NCI-H2171 (cell line): ENCODE measurements at regions not wholly inside any gene's neighbourhood (a gene's known extent, or its start where the extent isn't known, plus 50 kb on each side); places are given as distances from the start of the nearest gene placed in this dataset.
"Not testable (repeated sequence)": the region's sequence is repeated elsewhere in the genome, so short reads cannot be mapped to it uniquely, and the experiment has no call there.

Experiments used
- DNase-seq: peaks from one replicate; lab custom pipeline; 2025; lab: John Stamatoyannopoulos, UW

DNA sequence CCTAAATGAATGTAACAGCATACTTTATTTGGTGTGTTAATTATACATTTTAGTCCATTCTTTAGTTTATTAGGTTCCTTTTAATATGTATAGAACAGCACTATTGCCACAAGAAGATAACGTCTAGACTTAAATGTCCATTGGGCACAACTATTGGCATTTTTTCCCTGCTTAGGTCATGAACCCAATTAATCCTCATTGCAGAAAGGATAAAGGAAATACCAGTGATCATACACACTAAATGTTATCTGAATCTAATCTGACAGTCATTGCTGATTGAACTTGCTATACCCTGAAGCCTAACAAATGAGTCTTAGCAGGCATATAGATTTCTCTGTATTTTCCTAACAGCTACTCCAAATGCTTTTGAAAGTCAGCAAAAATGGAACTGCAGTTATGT lies 2250.0 kb upstream of the AGA start:
- DNase-seq: no peak

DNA sequence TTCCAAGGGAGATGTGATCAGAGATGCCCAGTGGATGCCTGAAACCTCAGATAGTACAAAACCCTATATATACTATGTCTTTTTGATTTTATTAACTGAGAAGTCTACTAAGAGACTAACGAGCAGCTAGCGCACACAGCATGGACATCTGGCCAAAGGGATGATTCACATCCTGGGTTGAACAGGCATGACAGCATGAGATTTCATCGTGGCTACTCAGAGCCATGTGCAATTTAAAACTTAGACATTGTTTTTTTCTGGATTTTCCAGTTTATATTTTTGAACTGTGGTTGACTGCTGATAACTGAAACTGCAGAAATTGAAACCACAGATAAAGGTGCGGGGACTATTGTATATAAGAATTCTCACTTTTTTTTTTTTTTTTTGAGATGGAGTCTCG lies 2252.9 kb upstream of the AGA start:
- DNase-seq: no peak

- DNase-seq: no peak
Observed at GRCh38 chr4:179698321-179698720, 2256.1 kb upstream of the AGA start.

DNA sequence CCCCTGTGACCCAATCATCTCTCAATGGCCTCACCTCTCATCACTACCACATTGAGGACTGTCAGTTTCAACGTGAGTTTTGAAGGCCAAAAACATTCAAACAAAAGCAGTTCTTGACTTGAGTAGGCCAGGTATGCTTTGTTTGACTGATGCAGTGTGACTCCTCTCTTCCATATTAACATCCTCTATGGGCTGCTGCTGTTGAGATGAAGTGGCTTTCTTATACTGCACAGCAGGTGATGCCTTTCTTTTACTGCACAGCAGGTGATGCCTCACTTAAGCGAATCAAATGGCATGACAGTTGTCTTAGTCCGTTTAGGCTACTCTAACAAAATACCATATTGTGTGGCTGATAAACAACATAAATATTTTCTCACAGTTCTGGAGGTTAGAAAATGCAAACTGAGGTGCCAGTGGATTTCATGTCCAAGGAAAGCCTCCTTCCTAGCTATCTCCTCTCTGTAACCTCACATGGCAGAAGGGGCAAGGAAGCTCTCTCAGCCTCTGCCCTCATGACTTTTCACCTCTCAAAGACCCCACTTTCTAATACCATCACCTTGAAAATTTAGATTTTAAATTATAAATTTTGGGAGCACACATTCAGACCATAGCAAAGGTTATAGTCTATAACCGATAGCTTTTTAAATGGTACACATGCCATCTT lies 2267.9 kb upstream of the AGA start:
- DNase-seq: no peak

DNA sequence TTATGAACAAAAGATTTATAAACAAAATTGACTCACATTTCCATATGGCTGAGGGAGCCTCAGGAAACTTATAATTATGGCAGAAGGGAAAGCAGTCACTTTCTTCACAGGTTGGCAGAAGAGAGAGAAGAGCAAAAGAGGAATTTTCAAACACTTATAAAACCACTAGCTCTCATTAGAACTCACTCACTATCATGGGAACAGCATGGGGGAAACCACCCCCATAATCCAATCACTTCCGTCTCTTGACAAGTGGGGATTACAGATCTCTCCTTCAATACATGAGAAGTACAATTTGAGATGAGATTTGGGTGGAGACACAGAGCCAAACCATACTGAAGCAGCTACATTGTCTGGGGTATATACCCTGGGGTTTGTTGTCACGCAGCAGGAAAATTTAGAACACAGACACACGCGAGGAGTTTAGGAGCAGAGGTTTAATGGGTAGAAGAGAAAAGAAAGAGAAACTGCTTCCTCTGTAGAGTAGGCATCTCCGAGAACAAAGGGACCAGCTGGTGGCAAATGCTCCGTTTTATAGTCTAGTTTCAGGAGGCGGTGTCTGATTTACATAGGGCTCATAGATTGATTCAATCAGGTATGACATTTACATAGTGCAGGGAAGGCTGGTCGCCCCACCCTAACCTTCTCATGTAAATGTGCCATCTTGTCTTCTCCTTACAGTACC lies 2277.7 kb upstream of the AGA start:
- DNase-seq: no peak

- not testable (repeated sequence) for DNase-seq
Observed at GRCh38 chr4:179726491-179726890, 2284.3 kb upstream of the AGA start.

DNA sequence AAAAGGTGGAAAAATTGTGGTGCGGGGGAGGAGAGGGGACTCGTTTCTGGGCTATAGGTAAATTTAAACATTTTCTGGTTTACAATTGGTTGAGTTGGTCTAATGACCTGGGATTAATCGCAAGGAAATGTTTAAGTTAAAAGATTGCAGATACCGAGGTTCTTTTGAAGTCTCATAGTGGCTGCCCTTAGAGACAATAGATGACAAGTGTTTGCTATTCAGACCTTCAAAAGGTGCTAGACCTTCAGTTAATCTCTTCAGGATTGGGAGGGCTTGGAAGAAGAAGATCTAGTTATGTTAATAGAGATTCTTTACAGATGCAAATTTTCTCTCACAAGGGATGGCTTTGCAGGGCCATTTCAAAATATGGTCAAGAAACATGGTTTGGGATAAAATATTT lies 2286.1 kb upstream of the AGA start:
- no peak for DNase-seq

DNA sequence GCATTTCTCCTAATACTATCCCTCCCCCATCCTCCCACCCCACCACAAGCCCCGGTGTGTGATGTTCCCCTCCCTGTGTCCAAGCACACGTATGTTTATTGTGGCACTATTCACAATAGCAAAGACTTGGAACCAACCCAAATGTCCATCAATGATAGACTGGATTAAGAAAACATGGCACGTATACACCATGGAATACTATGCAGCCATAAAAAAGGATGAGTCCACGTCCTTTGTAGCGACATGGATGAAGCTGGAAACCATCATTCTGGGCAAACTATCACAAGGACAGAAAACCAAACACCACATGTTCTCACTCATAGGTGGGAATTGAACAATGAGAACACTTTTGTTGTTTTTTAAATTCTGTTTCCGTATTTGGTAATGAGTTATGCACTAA lies 2294.6 kb upstream of the AGA start:
- DNase-seq: not testable (repeated sequence)

- DNase-seq: no peak
Observed at GRCh38 chr4:179738822-179739221, 2296.6 kb upstream of the AGA start.

- no peak for DNase-seq
Observed at GRCh38 chr4:179747218-179747910, 2305.1 kb upstream of the AGA start.

DNA sequence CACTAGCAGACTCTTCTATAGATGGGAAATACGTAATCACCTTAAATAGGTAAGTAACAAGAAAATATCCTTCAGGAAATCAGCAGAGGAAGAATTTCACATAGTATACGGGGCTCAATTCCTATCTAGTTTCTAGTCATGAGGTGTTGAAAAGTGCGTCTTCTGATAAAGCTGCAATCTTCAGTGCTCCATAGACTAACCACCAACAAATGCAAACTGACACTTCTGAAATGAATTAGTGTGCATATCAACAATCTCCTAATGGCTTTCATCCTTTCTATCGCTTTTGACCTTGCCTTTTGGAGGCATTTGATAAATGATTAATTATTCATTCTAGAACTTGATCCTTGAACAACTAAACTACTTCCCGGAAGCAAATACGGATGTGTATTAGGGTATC lies 2306.6 kb upstream of the AGA start:
- DNase-seq: no peak

GRCh38 chr4:179750374-179750773 lies 2308.1 kb upstream of the AGA start:
- DNase-seq: no peak

DNA sequence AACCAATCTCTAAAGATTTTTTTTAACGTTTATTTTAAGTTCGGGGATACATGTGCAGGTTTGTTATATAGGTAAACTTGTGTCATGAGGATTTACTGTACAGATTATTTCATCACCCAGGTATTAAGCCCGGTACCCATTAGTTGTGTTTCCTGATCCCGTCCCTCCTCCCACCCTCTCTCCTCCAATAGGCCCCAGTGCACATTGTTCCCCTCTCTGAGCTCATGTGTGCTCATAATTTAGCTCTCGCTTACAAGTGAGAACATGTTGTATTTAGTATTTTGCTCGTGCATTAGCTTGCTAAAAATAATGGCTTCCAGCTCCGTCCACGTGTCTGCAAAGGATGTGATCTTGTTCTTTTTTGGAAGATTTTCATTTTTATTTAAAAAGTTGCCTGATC lies 2309.4 kb upstream of the AGA start:
- DNase-seq: no peak

- no peak for DNase-seq
Observed at GRCh38 chr4:179755322-179755721, 2313.1 kb upstream of the AGA start.

DNA sequence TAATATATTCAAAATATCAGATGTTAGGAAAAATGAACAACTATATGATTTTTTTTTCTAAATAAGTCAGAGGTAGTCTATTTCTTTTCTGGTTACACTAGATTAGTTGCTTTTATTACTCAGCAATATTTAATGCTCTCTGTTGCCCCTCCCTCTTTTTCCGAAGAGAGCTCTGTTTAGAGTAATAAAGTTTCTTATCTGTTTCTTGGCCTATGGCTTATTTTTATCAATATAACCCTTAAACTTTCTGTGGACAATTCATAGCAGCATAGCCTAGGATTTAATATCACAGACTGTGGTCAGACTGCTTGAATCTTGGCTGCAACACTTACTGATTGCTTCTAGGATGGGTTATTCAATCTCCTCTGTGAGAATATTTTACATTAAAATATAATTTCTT lies 2315.4 kb upstream of the AGA start:
- no peak for DNase-seq

GRCh38 chr4:179762840-179763239 lies 2320.6 kb upstream of the AGA start:
- DNase-seq: no peak

- DNase-seq: no peak
Observed at GRCh38 chr4:179766938-179767337, 2324.7 kb upstream of the AGA start.

DNA sequence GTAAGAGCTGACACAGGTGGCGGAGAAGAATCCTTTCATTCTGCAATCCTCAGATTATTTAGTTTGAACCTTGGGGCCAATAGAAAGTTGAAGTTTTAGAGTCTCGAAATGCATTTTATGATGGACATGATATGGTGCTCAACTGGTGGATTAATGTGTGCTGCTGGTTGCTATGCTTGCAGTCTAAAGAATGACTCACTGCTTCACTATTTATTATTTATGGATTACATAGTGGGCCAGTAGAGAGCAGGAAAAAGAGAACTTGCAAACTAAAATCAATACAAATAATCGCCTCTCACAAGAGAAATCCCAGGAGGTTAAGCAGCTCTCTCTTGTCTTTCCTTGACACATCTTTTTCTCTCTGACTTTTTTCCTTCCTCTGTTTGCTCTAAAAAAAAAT lies 2326.8 kb upstream of the AGA start:
- no peak for DNase-seq

DNA sequence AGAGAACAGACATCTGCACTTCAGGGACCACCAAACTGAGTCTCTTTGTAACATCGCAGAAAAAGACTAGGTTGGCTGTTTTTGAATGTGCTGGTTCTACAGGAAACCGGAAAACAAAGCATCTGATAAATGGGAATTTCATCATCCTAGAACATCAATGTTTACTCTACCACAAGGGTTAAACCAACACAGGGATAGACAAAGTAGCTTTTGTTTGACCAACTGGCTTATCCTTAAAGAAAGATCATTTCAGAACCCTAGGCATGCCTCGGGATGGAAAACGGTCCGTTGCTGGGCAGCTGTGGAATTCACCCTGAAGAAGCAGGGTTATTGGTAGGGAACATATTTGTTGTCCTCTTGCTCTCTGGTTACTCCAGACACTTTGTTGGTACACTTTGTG lies 2355.5 kb upstream of the AGA start:
- DNase-seq: no peak

DNA sequence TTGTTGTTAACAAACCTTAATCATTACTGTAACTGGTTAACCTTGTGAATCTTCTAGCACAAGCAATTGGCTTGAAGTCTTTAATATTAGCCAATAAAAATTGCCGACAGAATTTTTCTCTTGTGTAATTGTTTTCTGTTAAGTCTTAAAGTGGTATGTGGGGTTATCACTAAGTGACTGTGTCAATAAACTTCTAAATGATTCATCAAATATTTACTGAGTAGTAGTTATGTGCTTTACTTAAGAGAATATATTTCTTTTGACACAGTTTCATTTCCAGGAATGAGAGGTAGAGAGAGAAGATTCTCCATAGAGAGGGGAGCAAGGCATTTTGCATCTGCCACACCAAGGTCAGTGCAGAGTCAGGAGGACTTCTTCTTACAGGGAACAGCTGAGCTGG lies 2361.6 kb upstream of the AGA start:
- no peak for DNase-seq

DNA sequence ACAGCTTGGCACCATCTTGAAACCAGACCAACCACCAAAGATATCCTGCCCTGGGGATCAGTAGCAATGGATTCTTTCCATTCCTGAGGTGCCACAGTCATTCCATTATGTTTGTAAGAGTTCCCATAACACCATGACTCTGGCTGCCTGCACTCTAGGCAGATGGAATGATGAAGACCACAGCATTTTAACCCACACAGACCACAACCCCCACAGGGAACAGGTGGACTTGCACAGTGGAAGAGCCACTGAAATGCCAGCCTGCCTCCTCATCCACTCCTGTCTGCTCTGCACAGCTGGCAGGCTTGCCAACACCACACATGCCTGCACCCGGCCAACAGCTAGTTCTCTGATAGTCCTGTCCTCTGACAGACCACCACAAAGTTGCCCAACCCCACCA lies 2362.2 kb upstream of the AGA start:
- DNase-seq: no peak

DNA sequence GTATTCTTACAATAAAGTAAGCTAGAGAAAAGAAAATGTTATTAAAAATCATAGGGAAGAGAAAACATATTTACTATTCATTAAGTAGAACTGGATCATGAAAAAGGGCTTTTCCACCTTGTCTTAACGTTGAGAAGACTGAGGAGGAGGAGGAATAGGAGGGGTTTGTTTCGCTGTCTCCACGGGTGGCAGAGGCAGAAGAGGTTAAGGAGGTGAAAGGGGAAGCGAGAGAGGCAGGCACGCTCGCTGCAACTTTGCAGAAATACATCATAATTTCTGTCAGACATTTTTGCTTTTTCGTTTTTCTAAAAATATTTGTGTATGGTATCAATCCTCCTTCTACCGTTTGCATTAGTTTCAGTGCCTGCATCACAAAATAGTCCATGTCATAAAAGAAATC lies 2375.1 kb upstream of the AGA start:
- DNase-seq: no peak

- no peak for DNase-seq
Observed at GRCh38 chr4:179823342-179823741, 2381.1 kb upstream of the AGA start.

- no peak for DNase-seq
Observed at GRCh38 chr4:179831274-179831673, 2389.0 kb upstream of the AGA start.
